ENCODE measurements at regions not wholly inside any gene's neighbourhood (a gene's known extent, or its start where the extent isn't known, plus 50 kb on each side); places are given as distances from the start of the nearest gene placed in this dataset.
"Not testable (repeated sequence)": the region's sequence is repeated elsewhere in the genome, so short reads cannot be mapped to it uniquely, and the experiment has no call there.

GRCh38 chr12:29899212-29899931 is 115.6 kb upstream of the TMTC1 start:
- no peak for TF ChIP-seq POLR2A (IDR thresholded peaks at IDR 0.05; ENCODE audit: low read length)
- TF ChIP-seq GATA1 (IDR thresholded peaks at IDR 0.05; ENCODE audit: low read depth, low read length), result no peak
- DNase-seq, result no peak

GRCh38 chr12:29895966-29896365 is 112.2 kb upstream of the TMTC1 start:
- DNase-seq, result no peak
- no peak for TF ChIP-seq POLR2A (IDR thresholded peaks at IDR 0.05; ENCODE audit: low read length)
- TF ChIP-seq GATA1 (IDR thresholded peaks at IDR 0.05; ENCODE audit: low read depth, low read length), result no peak

GRCh38 chr12:29893002-29893401 is 109.3 kb upstream of the TMTC1 start:
- no peak for DNase-seq
- no peak for TF ChIP-seq GATA1 (IDR thresholded peaks at IDR 0.05; ENCODE audit: low read depth, low read length)
- no peak for TF ChIP-seq POLR2A (IDR thresholded peaks at IDR 0.05; ENCODE audit: low read length)

- no peak for DNase-seq
- TF ChIP-seq GATA1 (IDR thresholded peaks at IDR 0.05; ENCODE audit: low read depth, low read length) (no peak), POLR2A (IDR thresholded peaks at IDR 0.05; ENCODE audit: low read length) (no peak)
Measured at GRCh38 chr12:29891792-29892191, 108.0 kb upstream of the TMTC1 start.

- peak; percentile 6 to 31 for DNase-seq
Measured at GRCh38 chr12:29889737-29890136, 106.0 kb upstream of the TMTC1 start.

GRCh38 chr12:29888777-29889176 is 105.0 kb upstream of the TMTC1 start:
- DNase-seq, result no peak
- TF ChIP-seq GATA1 (IDR thresholded peaks at IDR 0.05; ENCODE audit: low read depth, low read length) (no peak), POLR2A (IDR thresholded peaks at IDR 0.05; ENCODE audit: low read length) (no peak)

More at GRCh38 chr12:29889737-29890136, 106.0 kb upstream of the TMTC1 start:
- TF ChIP-seq POLR2A (IDR thresholded peaks at IDR 0.05; ENCODE audit: low read length) (no peak), GATA1 (IDR thresholded peaks at IDR 0.05; ENCODE audit: low read depth, low read length) (no peak)

GRCh38 chr12:29884957-29885356 is 101.2 kb upstream of the TMTC1 start:
- DNase-seq, result not testable (repeated sequence)

- no peak for DNase-seq
- TF ChIP-seq POLR2A (IDR thresholded peaks at IDR 0.05; ENCODE audit: low read length) (no peak), GATA1 (IDR thresholded peaks at IDR 0.05; ENCODE audit: low read depth, low read length) (no peak)
Measured at GRCh38 chr12:29883941-29884554, 100.3 kb upstream of the TMTC1 start.

GRCh38 chr12:29883525-29883924 is 99.8 kb upstream of the TMTC1 start:
- TF ChIP-seq GATA1 (IDR thresholded peaks at IDR 0.05; ENCODE audit: low read depth, low read length) (no peak), POLR2A (IDR thresholded peaks at IDR 0.05; ENCODE audit: low read length) (no peak)

GRCh38 chr12:29882846-29883245 is 99.1 kb upstream of the TMTC1 start:
- no peak for DNase-seq
- TF ChIP-seq POLR2A (IDR thresholded peaks at IDR 0.05; ENCODE audit: low read length) (no peak), GATA1 (IDR thresholded peaks at IDR 0.05; ENCODE audit: low read depth, low read length) (no peak)

More at GRCh38 chr12:29883525-29883924, 99.8 kb upstream of the TMTC1 start:
- no peak for DNase-seq

- no peak for TF ChIP-seq POLR2A (IDR thresholded peaks at IDR 0.05; ENCODE audit: low read length)
- TF ChIP-seq GATA1 (IDR thresholded peaks at IDR 0.05; ENCODE audit: low read depth, low read length), result no peak
- no peak for DNase-seq
Measured at GRCh38 chr12:29880987-29881386, 97.2 kb upstream of the TMTC1 start.

GRCh38 chr12:29879606-29880308 is 96.0 kb upstream of the TMTC1 start:
- DNase-seq, result no peak

GRCh38 chr12:29869946-29870345 is 86.2 kb upstream of the TMTC1 start:
- DNase-seq, result no peak
- TF ChIP-seq GATA1 (IDR thresholded peaks at IDR 0.05; ENCODE audit: low read depth, low read length) (no peak), POLR2A (IDR thresholded peaks at IDR 0.05; ENCODE audit: low read length) (no peak)

More at GRCh38 chr12:29879606-29880308, 96.0 kb upstream of the TMTC1 start:
- TF ChIP-seq GATA1 (IDR thresholded peaks at IDR 0.05; ENCODE audit: low read depth, low read length), result no peak
- TF ChIP-seq POLR2A (IDR thresholded peaks at IDR 0.05; ENCODE audit: low read length), result no peak

- no peak for TF ChIP-seq POLR2A (IDR thresholded peaks at IDR 0.05; ENCODE audit: low read length)
- TF ChIP-seq GATA1 (IDR thresholded peaks at IDR 0.05; ENCODE audit: low read depth, low read length), result no peak
Measured at GRCh38 chr12:29867823-29868222, 84.1 kb upstream of the TMTC1 start.

More at GRCh38 chr12:29867823-29868222, 84.1 kb upstream of the TMTC1 start:
- no peak for DNase-seq
